SK-N-SH (cell line): ENCODE measurements at regions not wholly inside any gene's neighbourhood (a gene's known extent, or its start where the extent isn't known, plus 50 kb on each side); places are given as distances from the start of the nearest gene placed in this dataset.

ENCODE experiments used
- CTCF ChIA-PET: fragments of 300-600, 350-600 bp; formaldehyde crosslinking; extraction: SDS; loops from one replicate; lab custom pipeline; 2021; lab: Yijun Ruan, JAX
- POLR2A ChIA-PET: fragments of 350-600 bp; sonication (Branson Sonifier 250); formaldehyde crosslinking; extraction: SDS; loops from one replicate; lab custom pipeline; 2020; ENCODE audit warnings: antibody characterized with exemption, inconsistent platforms; lab: Yijun Ruan, JAX
- DNase-seq: peaks from one replicate; pipeline ENCODE4 v3.0.0; 2012
- H2AFZ ChIP-seq: fragments of 200-600 bp; sonication (generic); 2 replicates; pipeline ENCODE4 v1.8.1; 2016; ENCODE audit warnings: antibody characterized with exemption, mild to moderate bottlenecking, low read depth
- H3F3A ChIP-seq: fragments of 200-600 bp; sonication (generic); replicated peaks from 2 replicates; pipeline ENCODE3; 2016; ENCODE audit warnings: antibody characterized with exemption, mild to moderate bottlenecking; ENCODE audit not compliant: insufficient read depth
- H3K27ac ChIP-seq, 2 experiments: fragments of 200-500 bp in 1 of 2; fragments of 200-600 bp in 1 of 2; sonication (Bioruptor generic) in 1 of 2; sonication (generic), shearing (Covaris generic) in 1 of 2; 2 replicates each; pipeline versions ENCODE4 v1.5.1 to v1.6.1; 2014 to 2016; ENCODE audit warnings: low read depth in 2 of 2, inconsistent platforms in 1 of 2, low read length in 1 of 2, mild to moderate bottlenecking in 1 of 2, mixed read lengths in 1 of 2
- H3K27me3 ChIP-seq: fragments of 200-600 bp; sonication (generic), shearing (Covaris generic); 2 replicates; pipeline ENCODE4 v1.6.1; 2016; ENCODE audit warnings: mixed run types; ENCODE audit not compliant: insufficient read depth
- H3K36me3 ChIP-seq, 2 experiments: fragments of 200-500 bp in 1 of 2; fragments of 200-600 bp in 1 of 2; sonication (Bioruptor generic) in 1 of 2; sonication (generic) in 1 of 2; replicated peaks in 1 of 2; 2 replicates each; pipeline versions ENCODE3 to v1.5.1; 2014 to 2016; ENCODE audit warnings: low read length in 1 of 2, mild to moderate bottlenecking in 1 of 2; ENCODE audit not compliant: insufficient read depth in 2 of 2, control insufficient read depth in 1 of 2
- H3K4me1 ChIP-seq, 2 experiments: fragments of 200-500 bp in 1 of 2; fragments of 200-600 bp in 1 of 2; sonication (Bioruptor generic) in 1 of 2; sonication (generic), shearing (Covaris generic) in 1 of 2; 2 replicates each; pipeline versions ENCODE4 v1.5.1 to v1.6.1; 2014 to 2016; ENCODE audit warnings: low read depth in 1 of 2, low read length in 1 of 2, mixed run types in 1 of 2; ENCODE audit not compliant: insufficient read depth in 2 of 2, control insufficient read depth in 1 of 2
- H3K4me2 ChIP-seq: fragments of 200-600 bp; sonication (generic), shearing (Covaris generic); 2 replicates; pipeline ENCODE4 v1.6.1; 2017; ENCODE audit warnings: mixed run types
- H3K4me3 ChIP-seq, 2 experiments: fragments of 200-500 bp in 1 of 2; fragments of 200-600 bp in 1 of 2; sonication (Bioruptor generic) in 1 of 2; sonication (generic), shearing (Covaris generic) in 1 of 2; 2 replicates each; pipeline versions ENCODE4 v1.5.1 to v1.8.1; 2014 to 2016; ENCODE audit warnings: low read depth in 2 of 2, inconsistent platforms in 1 of 2, low read length in 1 of 2, mild to moderate bottlenecking in 1 of 2, mixed read lengths in 1 of 2, moderate library complexity in 1 of 2
- H3K79me2 ChIP-seq: fragments of 200-600 bp; sonication (generic); 2 replicates; pipeline ENCODE4 v1.8.1; 2017; ENCODE audit warnings: mild to moderate bottlenecking; ENCODE audit not compliant: insufficient read depth
- H3K9ac ChIP-seq: fragments of 200-600 bp; sonication (generic); 2 replicates; pipeline ENCODE4 v1.6.1; 2017; ENCODE audit warnings: mixed run types
- H3K9me2 ChIP-seq: fragments of 200-600 bp; sonication (generic); 2 replicates; pipeline ENCODE4 v1.6.1; 2017; ENCODE audit warnings: mixed run types
- H3K9me3 ChIP-seq: fragments of 200-600 bp; sonication (generic); 2 replicates; pipeline ENCODE4 v1.6.1; 2017; ENCODE audit warnings: mixed run types, mild to moderate bottlenecking, moderate library complexity
- H4K20me1 ChIP-seq: fragments of 200-600 bp; sonication (generic); 2 replicates; pipeline ENCODE4 v1.6.1; 2017; ENCODE audit warnings: mild to moderate bottlenecking, mixed run types; ENCODE audit not compliant: insufficient read depth
- EP300 ChIP-seq, 2 experiments: IDR thresholded peaks; 2 replicates each; pipeline versions ENCODE4 v1.4.0 to v1.6.1; 2012; ENCODE audit warnings: borderline replicate concordance in 1 of 2, low read depth in 1 of 2, low read length in 1 of 2
- EZH2phosphoT487 ChIP-seq: fragments of 200-600 bp; sonication (generic); IDR thresholded peaks from 2 replicates; pipeline ENCODE4 v1.6.1; 2017; ENCODE audit warnings: low read depth, mixed run types, mild to moderate bottlenecking, antibody characterized with exemption, moderate library complexity, borderline replicate concordance
- MEF2A ChIP-seq: IDR thresholded peaks from 2 replicates; pipeline ENCODE4 v1.4.0; 2012; ENCODE audit warnings: low read depth, borderline replicate concordance
- NRF1 ChIP-seq: IDR thresholded peaks from 2 replicates; pipeline ENCODE4 v1.6.1; 2012; ENCODE audit warnings: low read depth, mild to moderate bottlenecking, low read length
- RAD21 ChIP-seq: IDR thresholded peaks from 2 replicates; pipeline ENCODE4 v1.6.1; 2012; ENCODE audit warnings: mild to moderate bottlenecking, low read length
- SIN3A ChIP-seq: IDR thresholded peaks from 2 replicates; pipeline ENCODE4 v1.6.1; 2012; ENCODE audit warnings: low read depth, mild to moderate bottlenecking, low read length, moderate library complexity, borderline replicate concordance
- TCF12 ChIP-seq: IDR thresholded peaks from 2 replicates; pipeline ENCODE4 v1.4.0; 2012
- YY1 ChIP-seq: IDR thresholded peaks from 2 replicates; pipeline ENCODE4 v1.4.0; 2012; ENCODE audit warnings: low read depth, mild to moderate bottlenecking
- WGBS: methylation state at CpG from one replicate; pipeline ENCODE4 v1.1.6; 2017; ENCODE audit warnings: low lambda C conversion rate; 5-methylcytosine and 5-hydroxymethylcytosine counted together
- TF ChIP-seq, protein P1 (sequence below): IDR thresholded peaks from 2 replicates; pipeline ENCODE4; 2012
- TF ChIP-seq, protein P2 (sequence below): IDR thresholded peaks from 2 replicates; pipeline ENCODE4 v1.6.1; 2012; ENCODE audit warnings: mild to moderate bottlenecking, low read depth, low read length, moderate library complexity
- TF ChIP-seq, protein P3 (sequence below): fragments of 200-600 bp; sonication (generic); IDR thresholded peaks from 2 replicates; pipeline ENCODE4 v1.6.1; 2017; ENCODE audit warnings: antibody characterized with exemption, mild to moderate bottlenecking, moderate library complexity

DNA sequence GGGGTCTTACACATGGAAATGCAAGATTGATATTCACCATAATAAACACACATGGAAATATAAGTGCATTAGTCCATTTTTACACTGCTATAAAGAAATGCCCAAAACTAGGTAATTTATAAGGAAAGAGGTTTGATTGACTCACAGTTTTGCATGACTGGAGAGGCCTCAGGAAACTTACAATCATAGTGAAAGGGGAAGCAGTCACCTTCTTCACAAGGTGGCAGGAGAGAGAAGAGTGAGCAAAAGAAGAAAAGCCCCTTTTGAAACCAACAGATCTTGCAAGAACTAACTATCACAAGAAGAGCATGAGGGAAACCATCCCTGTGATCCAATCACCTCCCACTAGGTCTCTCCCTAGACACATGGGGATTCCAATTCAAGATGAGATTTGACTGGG is 111.7 kb upstream of the TP63 start:
- H3F3A ChIP-seq = no peaks in the 10 kb centered on the region
- no peak overlapping the region for H3K4me3 ChIP-seq
- CTCF ChIA-PET = no interaction called here
- no peak for DNase-seq
- H3K9me3 ChIP-seq = no peaks in the 10 kb centered on the region
- TF ChIP-seq MEF2A (no peak), TCF12 (no peak), YY1 (no peak), EP300 (IDR thresholded peaks at IDR 0.05; ENCODE audit: borderline replicate concordance in 1 of 2, low read depth in 1 of 2, low read length in 1 of 2) (no peak), RAD21 (no peak), SIN3A (no peak), NRF1 (no peak)
- TF ChIP-seq, protein P1, sequence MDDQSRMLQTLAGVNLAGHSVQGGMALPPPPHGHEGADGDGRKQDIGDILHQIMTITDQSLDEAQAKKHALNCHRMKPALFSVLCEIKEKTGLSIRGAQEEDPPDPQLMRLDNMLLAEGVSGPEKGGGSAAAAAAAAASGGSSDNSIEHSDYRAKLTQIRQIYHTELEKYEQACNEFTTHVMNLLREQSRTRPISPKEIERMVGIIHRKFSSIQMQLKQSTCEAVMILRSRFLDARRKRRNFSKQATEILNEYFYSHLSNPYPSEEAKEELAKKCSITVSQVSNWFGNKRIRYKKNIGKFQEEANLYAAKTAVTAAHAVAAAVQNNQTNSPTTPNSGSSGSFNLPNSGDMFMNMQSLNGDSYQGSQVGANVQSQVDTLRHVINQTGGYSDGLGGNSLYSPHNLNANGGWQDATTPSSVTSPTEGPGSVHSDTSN = no peak
- TF ChIP-seq, protein P2, sequence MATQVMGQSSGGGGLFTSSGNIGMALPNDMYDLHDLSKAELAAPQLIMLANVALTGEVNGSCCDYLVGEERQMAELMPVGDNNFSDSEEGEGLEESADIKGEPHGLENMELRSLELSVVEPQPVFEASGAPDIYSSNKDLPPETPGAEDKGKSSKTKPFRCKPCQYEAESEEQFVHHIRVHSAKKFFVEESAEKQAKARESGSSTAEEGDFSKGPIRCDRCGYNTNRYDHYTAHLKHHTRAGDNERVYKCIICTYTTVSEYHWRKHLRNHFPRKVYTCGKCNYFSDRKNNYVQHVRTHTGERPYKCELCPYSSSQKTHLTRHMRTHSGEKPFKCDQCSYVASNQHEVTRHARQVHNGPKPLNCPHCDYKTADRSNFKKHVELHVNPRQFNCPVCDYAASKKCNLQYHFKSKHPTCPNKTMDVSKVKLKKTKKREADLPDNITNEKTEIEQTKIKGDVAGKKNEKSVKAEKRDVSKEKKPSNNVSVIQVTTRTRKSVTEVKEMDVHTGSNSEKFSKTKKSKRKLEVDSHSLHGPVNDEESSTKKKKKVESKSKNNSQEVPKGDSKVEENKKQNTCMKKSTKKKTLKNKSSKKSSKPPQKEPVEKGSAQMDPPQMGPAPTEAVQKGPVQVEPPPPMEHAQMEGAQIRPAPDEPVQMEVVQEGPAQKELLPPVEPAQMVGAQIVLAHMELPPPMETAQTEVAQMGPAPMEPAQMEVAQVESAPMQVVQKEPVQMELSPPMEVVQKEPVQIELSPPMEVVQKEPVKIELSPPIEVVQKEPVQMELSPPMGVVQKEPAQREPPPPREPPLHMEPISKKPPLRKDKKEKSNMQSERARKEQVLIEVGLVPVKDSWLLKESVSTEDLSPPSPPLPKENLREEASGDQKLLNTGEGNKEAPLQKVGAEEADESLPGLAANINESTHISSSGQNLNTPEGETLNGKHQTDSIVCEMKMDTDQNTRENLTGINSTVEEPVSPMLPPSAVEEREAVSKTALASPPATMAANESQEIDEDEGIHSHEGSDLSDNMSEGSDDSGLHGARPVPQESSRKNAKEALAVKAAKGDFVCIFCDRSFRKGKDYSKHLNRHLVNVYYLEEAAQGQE = no peak
- TF ChIP-seq, protein P3, sequence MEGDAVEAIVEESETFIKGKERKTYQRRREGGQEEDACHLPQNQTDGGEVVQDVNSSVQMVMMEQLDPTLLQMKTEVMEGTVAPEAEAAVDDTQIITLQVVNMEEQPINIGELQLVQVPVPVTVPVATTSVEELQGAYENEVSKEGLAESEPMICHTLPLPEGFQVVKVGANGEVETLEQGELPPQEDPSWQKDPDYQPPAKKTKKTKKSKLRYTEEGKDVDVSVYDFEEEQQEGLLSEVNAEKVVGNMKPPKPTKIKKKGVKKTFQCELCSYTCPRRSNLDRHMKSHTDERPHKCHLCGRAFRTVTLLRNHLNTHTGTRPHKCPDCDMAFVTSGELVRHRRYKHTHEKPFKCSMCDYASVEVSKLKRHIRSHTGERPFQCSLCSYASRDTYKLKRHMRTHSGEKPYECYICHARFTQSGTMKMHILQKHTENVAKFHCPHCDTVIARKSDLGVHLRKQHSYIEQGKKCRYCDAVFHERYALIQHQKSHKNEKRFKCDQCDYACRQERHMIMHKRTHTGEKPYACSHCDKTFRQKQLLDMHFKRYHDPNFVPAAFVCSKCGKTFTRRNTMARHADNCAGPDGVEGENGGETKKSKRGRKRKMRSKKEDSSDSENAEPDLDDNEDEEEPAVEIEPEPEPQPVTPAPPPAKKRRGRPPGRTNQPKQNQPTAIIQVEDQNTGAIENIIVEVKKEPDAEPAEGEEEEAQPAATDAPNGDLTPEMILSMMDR = no peak
- H3K9ac ChIP-seq = no peak overlapping the region
- H3K27me3 ChIP-seq = no peaks in the 10 kb centered on the region
- H3K4me1 ChIP-seq = no peaks in the 10 kb centered on the region
- H3K4me2 ChIP-seq = no peak overlapping the region
- H3K79me2 ChIP-seq = no peaks in the 10 kb centered on the region
- H3K27ac ChIP-seq = no peak overlapping the region
- no peaks in the 10 kb centered on the region for H3K9me2 ChIP-seq
- POLR2A ChIA-PET = no interaction called here
- H3K36me3 ChIP-seq = no peaks in the 10 kb centered on the region
- no peak overlapping the region for H2AFZ ChIP-seq
- no peaks in the 10 kb centered on the region for H4K20me1 ChIP-seq

DNA sequence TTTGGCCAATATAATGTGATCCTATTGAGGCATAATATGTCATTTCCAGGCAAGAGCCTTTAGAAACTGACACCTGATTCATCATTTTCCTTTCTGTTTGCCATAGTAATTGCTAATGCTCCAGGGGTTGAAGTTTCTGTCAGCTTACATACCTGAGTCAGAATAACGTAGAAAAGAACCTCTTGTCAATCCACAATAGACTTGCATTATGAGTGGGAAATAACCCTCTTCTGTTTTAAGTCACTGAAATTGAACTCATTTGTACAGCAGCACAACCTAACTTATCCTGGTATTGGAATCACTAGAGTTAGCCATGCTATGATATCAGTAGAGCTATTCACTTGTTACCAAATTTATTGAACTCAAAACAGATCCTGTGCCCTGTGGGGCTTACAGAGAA is 101.7 kb upstream of the TP63 start:
- Histone ChIP-seq H3K27me3 (no peaks in the 10 kb centered on the region), H2AFZ (no peak overlapping the region), H3K36me3 (no peaks in the 10 kb centered on the region)
- DNase-seq = no peak
- no peak for TF ChIP-seq EZH2phosphoT487
- TF ChIP-seq, all 33 proteins: peak for 0
- no peak overlapping the region for H3K4me3 ChIP-seq
- H4K20me1 ChIP-seq = no peaks in the 10 kb centered on the region
- ChIA-PET CTCF (no interaction called here), POLR2A (no interaction called here)
- no peaks in the 10 kb centered on the region for H3K79me2 ChIP-seq
- no peaks in the 10 kb centered on the region for H3K9me2 ChIP-seq
- H3K4me1 ChIP-seq = no peaks in the 10 kb centered on the region
- 56% methylated on average over 1 of the region's 1 CpG for WGBS
- H3K4me2 ChIP-seq = no peak overlapping the region
- no peak overlapping the region for H3K27ac ChIP-seq
- no peaks in the 10 kb centered on the region for H3K9me3 ChIP-seq
- no peak overlapping the region for H3K9ac ChIP-seq
- H3F3A ChIP-seq = no peaks in the 10 kb centered on the region
